H1 (cell line): ENCODE measurements at regions not wholly inside any gene's neighbourhood (a gene's known extent, or its start where the extent isn't known, plus 50 kb on each side); places are given as distances from the start of the nearest gene placed in this dataset.

Source experiments
- BRCA1 ChIP-seq: IDR thresholded peaks from 2 replicates; pipeline ENCODE4 v1.6.1; 2012; ENCODE audit warnings: low read depth, low read length, improper control_type of control experiment
- CTCF ChIP-seq, 3 experiments: IDR thresholded peaks; 1 replicate in 2 of 3; 2 replicates in 1 of 3; pipeline versions ENCODE4 v1.5.1 to v1.6.1; 2011; ENCODE audit warnings: low read length in 3 of 3, mild to moderate bottlenecking in 3 of 3, inconsistent platforms in 2 of 3, low read depth in 1 of 3, moderate library complexity in 1 of 3; ENCODE audit not compliant: insufficient read depth in 1 of 3; ENCODE audit errors: control extremely low read depth in 1 of 3
- EP300 ChIP-seq, 2 experiments: IDR thresholded peaks; 1 replicate in 1 of 2; 2 replicates in 1 of 2; pipeline ENCODE4 v1.6.1; 2011 to 2012; ENCODE audit warnings: low read depth in 2 of 2, low read length in 2 of 2, mild to moderate bottlenecking in 2 of 2, borderline replicate concordance in 1 of 2, inconsistent platforms in 1 of 2, moderate library complexity in 1 of 2
- POLR2A ChIP-seq, 2 experiments: IDR thresholded peaks; 1 replicate in 1 of 2; 2 replicates in 1 of 2; pipeline ENCODE4 v1.6.1; 2011; ENCODE audit warnings: low read depth in 2 of 2, low read length in 2 of 2, mild to moderate bottlenecking in 2 of 2; ENCODE audit errors: control extremely low read depth in 1 of 2
- POLR2AphosphoS5 ChIP-seq: IDR thresholded peaks from 2 replicates; pipeline ENCODE4 v1.6.1; 2011; ENCODE audit warnings: low read depth, low read length
- RAD21 ChIP-seq, 2 experiments: IDR thresholded peaks in 1 of 2; conservative IDR thresholded peaks in 1 of 2; 2 replicates each; pipeline ENCODE4 v1.6.1; 2011; ENCODE audit warnings: low read depth in 2 of 2, low read length in 2 of 2, improper control_type of control experiment in 1 of 2, inconsistent platforms in 1 of 2, mild to moderate bottlenecking in 1 of 2, moderate library complexity in 1 of 2
- RFX5 ChIP-seq: IDR thresholded peaks from 2 replicates; pipeline ENCODE4 v1.6.1; 2011; ENCODE audit warnings: low read depth, low read length, improper control_type of control experiment, borderline replicate concordance
- TCF12 ChIP-seq: IDR thresholded peaks from 2 replicates; pipeline ENCODE4 v1.6.1; 2011; ENCODE audit warnings: low read depth, mild to moderate bottlenecking, low read length

GRCh38 chr3:125670945-125671344 is 75.6 kb upstream of the OSBPL11 start:
- no peak for TF ChIP-seq TCF12
- no peak for TF ChIP-seq EP300 (IDR thresholded peaks at IDR 0.05; ENCODE audit: borderline replicate concordance in 1 of 2, low read depth in 2 of 2, low read length in 2 of 2)
- TF ChIP-seq RAD21 (IDR thresholded peaks at IDR 0.05 in 1 of 2, conservative IDR thresholded peaks at IDR 0.05 in 1 of 2; ENCODE audit: low read depth in 2 of 2, low read length in 2 of 2), result no peak
- TF ChIP-seq POLR2AphosphoS5, result no peak
- TF ChIP-seq POLR2A (IDR thresholded peaks at IDR 0.05; ENCODE audit: control extremely low read depth in 1 of 2, low read depth in 2 of 2, low read length in 2 of 2), result no peak
- no peak for TF ChIP-seq CTCF (IDR thresholded peaks at IDR 0.05; ENCODE audit: control extremely low read depth in 1 of 3, insufficient read depth in 1 of 3, low read depth in 1 of 3, low read length in 3 of 3)
- no peak for TF ChIP-seq BRCA1
- no peak for TF ChIP-seq RFX5
